Erythroblast (primary cell): ENCODE measurements at regions not wholly inside any gene's neighbourhood (a gene's known extent, or its start where the extent isn't known, plus 50 kb on each side); places are given as distances from the start of the nearest gene placed in this dataset.
A peak's percentile ranks its signal among the peaks of the same experiment; 100 is the strongest.

ENCODE experiments used
- DNase-seq, 2 experiments: peaks; one replicate each; lab custom pipeline; 2025; lab: John Stamatoyannopoulos, UW
- GATA1 ChIP-seq: IDR thresholded peaks from 2 replicates; pipeline ENCODE4 v1.6.1; 2011; ENCODE audit warnings: low read depth, mild to moderate bottlenecking, control low read depth, low read length, moderate library complexity
- POLR2A ChIP-seq: IDR thresholded peaks from 2 replicates; pipeline ENCODE4 v1.6.1; 2011; ENCODE audit warnings: mild to moderate bottlenecking, low read length

DNA sequence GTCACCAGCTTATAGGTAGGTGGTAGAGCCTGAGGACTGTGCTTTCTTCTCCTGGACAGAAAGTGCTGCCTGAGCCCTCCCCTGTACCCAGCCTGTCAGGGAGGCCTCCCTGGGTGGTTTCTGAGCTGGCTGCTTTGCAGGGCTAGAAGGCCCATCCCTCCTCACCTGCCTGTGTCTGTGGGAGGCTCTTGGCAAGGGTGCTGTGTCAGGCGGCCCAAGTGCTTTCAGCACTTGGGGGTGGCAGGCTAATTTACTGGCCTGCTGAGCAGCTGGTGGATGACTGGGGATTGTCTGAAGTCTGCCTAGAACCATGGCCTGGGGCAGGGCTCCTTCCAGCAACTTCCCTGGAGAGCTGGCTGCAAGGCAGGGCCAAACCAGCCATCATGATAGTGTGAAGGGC, 139.0 kb upstream of the NAV2 start:
- DNase-seq, result no peak

DNA sequence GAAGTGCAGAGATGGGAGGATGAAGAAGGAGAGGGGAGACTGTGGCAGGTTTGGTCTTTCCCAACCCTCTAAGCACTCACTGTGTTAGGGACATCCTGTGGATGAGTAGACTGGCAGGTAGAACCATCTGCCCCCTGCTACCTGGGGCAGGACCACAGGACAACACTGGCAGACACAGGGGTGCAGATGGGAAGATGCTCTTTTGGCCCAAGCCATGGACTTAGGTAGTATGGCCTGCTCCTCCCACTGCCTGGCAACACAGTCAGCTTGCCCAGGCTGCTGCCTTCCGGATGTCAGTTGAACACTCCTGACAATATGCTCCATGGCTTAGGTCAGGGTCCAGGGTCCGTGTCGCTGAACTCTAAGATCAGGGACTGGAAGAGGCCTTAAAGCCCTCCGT, 140.7 kb upstream of the NAV2 start:
- DNase-seq, result no peak
- TF ChIP-seq GATA1 (no peak), POLR2A (no peak)

More for the DNA sequence above, 139.0 kb upstream of the NAV2 start:
- TF ChIP-seq POLR2A (no peak), GATA1 (no peak)

DNA sequence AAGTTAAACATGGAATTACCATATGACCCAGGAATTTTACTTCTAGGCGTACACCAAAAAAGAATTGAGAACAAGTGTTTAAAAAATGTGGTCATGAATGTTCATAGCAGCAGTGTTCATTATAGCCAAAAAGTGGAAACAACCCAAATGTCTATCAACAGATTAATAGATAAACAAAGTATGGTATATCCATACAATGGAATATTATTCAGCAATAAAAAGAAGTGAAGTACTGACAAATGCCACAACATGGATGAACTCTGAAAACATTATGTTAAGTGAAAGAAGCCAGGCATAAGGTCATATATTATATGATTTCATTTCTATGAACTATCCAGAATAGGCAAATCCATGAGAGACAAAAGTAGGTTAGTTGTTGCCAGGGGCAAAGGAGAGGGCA, 141.7 kb upstream of the NAV2 start:
- TF ChIP-seq POLR2A (no peak), GATA1 (no peak)
- no peak for DNase-seq

DNA sequence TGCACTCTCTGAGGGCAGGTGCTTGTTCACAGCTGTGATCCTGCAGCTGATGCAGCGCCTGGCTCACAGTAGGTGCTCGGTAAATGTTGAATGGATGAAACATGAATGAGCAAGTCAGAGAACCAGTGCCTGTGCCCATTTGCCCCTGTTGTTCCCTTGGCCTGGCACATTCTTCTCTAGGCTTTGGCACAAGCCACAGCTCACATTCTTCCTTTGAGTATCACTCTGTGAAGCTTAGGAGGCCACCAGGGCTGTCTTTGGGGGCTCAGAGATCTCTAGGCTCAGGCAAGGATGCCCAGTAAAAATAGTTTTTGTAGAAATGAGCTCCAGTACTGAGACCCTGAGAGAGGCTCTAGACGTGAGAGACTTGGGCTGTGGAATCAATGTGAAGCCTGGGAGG, 144.6 kb upstream of the NAV2 start:
- TF ChIP-seq GATA1 (no peak), POLR2A (no peak)
- no peak for DNase-seq

DNA sequence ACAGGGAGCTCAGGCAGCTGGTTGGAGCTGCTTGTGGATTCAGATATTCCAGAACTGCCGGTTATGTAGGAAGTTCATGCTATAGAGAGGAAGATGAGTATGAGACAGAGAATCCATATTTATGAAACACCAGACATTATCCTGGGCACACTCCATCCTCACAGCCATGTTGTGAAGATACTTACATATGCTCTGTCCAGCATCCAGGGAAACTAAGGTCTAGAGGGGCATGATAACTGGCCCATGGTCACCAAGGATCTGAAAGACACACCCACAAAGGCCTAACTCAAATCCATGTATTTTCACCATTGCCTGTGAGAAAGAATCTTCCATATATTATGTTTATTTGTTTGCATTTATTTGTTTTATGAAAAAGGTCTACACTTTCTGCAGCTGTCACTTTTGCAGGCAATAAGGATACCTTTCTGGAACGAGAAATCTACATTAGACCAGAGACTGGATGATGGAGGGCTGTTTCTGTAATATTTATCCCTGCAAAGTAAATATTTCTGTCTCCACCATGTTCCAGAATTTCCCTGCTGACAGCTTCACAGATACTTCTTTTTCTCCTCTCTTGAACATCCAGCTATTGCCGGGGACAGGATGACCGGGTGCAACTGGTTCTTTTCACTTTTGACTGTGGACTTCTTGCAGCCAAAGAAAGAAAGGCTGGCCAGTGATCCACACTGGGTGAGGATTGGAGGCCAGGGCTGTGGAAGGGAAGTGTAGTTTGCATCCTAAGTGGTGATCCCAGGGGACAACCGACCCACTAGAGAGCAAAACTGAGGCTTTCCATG, 145.9 kb upstream of the NAV2 start:
- DNase-seq, result no peak
- no peak for TF ChIP-seq POLR2A
- no peak for TF ChIP-seq GATA1

DNA sequence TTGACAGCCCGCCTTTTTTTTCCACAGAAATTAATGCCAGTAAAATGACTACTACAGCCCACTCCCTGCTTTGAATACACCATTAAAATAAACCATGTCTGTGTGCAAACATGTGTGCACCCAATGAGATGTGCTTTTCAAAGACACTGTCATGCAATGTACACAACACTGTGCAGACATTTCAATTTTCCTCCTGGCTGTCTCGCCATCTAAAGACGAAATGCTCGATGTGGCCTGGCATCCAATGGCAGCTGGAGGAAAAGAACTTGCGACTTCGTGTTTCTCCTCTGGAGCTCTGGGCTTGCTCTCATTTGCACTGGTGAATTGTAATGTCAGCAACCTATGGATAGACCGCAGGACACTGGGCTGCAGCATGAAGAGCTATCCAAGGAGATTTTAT, 147.0 kb upstream of the NAV2 start:
- TF ChIP-seq GATA1, result no peak
- no peak for TF ChIP-seq POLR2A

DNA sequence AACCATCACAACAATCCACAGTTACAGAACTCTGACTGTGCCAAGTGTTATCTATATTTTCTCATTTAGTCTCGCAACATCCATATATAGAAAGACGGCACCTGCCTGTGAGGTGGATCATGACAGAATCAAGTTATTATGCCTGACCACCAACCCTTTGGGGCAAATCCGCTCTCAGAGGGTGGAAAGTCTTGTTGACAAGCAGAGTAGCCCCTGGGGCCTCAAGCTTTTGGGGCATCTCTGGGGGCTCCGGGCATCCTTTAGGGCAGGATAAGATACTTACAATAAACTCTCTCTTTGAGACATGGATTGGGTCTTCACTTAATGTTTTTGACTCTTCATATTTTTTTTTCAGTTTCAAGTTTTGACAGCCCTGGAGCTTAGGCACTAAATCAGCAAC, 150.5 kb upstream of the NAV2 start:
- TF ChIP-seq POLR2A, result no peak
- no peak for TF ChIP-seq GATA1
- DNase-seq, result no peak

More for the DNA sequence above, 147.0 kb upstream of the NAV2 start:
- DNase-seq, result no peak

DNA sequence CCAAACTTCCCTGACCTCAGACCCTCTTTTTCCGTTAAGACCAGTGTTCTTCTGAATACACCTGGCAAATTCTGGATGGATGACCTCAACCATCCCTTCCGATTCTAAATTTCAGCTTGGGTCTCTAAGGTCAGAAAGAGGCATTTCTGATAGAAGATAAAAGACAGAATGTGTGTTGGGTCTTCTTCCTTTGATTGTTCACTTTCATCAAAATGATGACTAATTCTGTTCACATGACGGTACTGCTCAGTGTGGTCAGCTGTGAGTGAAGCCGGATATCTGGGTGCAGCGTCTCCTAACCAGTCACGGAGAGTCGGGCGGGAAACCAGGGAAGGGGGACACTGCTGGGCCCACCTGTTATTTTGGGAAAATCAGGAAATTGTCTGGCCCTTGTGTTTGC, 151.6 kb upstream of the NAV2 start:
- no peak for DNase-seq
- no peak for TF ChIP-seq GATA1
- no peak for TF ChIP-seq POLR2A

DNA sequence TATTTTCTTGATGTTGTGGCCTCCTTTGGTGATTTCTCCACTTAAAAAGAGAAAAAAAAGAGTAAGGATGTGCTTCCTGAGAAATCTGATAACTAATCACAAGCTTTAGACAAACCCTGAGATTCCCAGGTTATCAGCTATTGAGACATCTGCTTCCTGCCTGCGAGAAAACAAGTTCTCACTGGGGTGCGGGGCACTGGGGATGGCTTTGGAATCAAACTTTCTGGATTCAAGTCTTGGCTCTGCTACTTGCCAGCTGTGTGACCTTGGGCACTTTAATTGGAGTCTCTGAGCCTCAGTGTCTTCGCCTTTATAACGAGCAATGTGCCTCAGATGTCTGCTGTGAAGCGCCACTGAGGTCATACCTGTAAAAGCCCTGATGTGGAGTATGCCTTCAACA, 152.5 kb upstream of the NAV2 start:
- no peak for DNase-seq
- no peak for TF ChIP-seq GATA1
- TF ChIP-seq POLR2A, result no peak

DNA sequence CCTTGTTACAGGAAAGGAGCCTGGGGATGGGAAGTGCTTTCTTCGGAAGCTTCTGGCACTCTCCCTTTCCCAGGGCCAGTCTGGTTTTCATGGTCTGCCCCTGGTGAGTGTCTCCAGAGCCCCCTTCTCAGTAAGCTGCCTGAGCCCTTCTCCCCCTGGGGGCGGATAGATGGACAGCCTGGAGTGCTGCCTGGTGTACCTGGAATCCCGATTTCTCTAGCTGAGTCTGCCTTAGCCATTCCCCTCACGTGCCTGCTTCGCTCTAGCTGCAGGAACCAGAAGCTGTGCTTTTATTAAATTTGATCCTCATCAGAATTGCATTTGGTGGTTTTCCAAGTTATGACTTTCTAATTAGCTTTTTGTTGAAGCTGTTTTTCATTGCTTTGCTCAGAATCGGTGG, 152.9 kb upstream of the NAV2 start:
- no peak for DNase-seq
- TF ChIP-seq GATA1, result no peak
- no peak for TF ChIP-seq POLR2A

DNA sequence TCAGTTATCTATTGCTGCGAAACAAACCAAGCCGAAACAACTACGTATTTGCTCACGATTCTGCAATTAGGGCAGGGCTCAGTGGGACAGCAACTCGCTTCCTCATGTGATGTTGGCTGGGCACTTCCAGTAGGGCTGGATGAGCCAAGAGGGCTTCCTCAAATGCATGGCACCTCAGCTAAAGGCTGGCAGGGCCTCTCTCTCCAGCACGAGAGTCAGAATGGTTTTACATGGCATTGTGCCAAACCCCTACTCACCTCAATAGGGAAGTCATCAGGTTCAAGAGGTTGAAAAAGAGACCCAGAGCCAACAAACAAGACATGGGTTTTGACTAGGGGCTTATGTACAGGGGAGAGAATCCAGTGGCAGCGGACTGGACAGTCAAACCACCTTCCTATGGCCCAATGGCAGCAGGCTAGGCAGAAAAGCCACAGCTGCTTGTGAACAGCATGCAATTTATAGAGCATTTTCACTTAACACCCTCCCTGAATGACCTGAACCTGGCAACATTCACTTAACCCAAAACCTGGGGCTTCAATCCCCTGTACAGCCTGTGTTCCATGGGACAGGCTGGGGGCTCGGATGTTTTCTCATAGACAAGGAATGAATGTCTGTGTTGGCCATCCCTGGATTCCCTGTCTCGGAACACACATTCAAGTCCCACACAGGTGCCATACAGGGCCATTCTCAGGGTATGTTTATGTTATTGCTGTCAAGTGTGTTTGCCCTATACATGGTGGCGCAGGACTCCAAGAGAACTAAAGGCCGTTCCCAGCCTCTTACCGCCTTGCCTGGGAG, 154.2 kb upstream of the NAV2 start:
- DNase-seq, result peak in 1 of 2 experiments; percentile 4
- no peak for TF ChIP-seq POLR2A
- TF ChIP-seq GATA1, result no peak

DNA sequence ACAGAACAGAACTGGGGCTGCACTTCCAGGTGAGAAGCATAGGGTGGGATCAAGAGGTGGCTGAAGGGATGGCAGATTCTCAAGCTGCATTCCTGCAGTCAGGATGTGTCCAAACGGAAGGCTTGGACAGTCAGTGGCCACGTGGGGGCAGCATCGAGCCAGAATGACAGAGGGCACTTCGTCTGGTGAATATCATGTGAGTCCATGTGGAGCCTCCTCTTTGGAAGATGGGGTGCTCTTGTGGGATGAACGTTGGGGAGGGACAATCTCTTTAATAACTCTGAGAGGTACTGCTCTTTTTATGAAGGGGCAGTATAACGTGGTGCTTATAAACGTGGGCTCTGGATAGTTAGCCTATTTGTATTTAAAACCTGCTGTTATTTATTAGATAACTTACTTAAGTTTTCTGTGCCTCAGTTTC, 154.9 kb upstream of the NAV2 start:
- TF ChIP-seq POLR2A (no peak), GATA1 (no peak)

DNA sequence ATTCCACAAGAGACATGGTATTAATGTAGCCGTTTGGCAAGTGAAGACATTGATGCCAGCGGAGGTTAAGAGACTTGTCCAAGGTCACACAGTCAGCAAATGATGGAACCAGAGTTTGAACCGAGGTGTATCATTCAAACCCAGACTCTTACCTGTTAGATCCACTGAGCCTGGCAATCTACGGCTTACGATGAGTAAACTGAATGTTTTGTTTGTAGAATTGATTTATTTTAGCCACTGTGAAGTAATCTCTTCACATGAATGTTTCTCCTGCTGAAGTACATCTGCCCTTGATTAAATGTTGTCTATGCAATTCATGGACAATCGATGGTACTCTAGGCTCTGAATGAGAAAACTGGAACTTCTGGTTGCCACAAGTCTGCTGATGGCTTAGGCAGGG, 155.5 kb upstream of the NAV2 start:
- no peak for DNase-seq
- TF ChIP-seq POLR2A, result no peak
- TF ChIP-seq GATA1, result no peak

More for the DNA sequence above, 154.9 kb upstream of the NAV2 start:
- peak; percentile 48 to 75 for DNase-seq

DNA sequence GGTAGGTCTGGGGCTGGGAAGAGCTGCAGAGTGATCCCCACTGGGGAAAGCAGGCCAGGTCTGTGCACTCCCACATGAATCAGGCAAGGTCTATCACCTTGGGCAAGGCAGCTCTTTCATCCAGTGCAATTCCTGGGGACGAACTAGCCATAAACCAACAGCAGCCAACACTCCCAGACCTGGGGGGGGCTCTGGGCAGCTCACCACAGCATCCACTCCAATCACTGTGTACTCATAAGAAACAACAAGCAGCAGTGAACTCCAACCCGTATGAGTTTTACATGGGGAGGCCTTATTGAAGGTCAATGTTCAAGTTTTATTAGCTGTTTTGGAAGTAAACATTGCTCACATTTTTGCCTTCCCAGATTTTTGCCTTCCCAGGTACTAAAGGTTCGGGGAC, 157.4 kb upstream of the NAV2 start:
- TF ChIP-seq POLR2A (no peak), GATA1 (no peak)
- no peak for DNase-seq
